ENCODE measurements at regions not wholly inside any gene's neighbourhood (a gene's known extent, or its start where the extent isn't known, plus 50 kb on each side); places are given as distances from the start of the nearest gene placed in this dataset.
A peak's percentile ranks its signal among the peaks of the same experiment; 100 is the strongest.

DNA sequence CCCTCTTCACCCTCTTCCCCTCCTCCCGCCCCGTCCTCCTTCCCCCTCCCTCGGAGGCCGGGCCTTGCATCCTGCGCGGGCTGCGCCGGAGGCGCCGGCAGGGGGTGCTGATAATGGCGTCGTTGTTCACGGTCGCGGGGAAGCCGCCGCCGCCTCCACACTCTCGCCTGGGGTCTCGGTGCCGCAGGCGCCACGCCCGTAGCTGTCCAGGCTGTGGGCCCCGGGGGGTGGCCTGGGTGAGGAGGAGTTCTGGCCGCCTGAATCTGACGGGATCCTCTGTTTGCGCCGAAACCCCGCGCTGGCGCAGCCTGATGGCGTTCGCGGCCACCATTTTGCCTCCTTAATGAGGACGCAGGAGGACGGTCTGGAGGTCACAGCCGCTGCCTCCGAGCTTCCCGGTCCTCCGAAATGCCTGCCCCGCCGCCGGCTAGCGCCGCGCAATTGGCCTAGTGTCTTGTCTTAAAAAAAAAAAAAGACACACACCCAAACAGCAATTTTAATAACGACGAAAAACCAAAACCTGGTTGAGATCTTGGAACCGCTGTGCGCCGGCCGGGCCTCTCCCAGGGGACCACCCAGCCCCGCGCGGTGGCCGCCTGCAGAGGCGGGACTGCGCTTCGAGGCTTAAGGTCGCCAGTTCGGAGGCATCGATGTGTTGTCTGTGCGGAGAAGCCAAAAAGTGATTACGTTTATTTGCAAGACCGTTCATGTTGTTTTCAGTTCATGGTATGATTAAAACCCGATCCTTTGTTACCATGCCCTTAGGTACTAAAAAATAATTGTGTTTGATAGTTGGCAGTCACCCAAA, 106.6 kb upstream of the HNRNPU start (continued):
- TF ChIP-seq, protein P1, sequence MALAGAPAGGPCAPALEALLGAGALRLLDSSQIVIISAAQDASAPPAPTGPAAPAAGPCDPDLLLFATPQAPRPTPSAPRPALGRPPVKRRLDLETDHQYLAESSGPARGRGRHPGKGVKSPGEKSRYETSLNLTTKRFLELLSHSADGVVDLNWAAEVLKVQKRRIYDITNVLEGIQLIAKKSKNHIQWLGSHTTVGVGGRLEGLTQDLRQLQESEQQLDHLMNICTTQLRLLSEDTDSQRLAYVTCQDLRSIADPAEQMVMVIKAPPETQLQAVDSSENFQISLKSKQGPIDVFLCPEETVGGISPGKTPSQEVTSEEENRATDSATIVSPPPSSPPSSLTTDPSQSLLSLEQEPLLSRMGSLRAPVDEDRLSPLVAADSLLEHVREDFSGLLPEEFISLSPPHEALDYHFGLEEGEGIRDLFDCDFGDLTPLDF (CRISPR knock-in tag; IDR thresholded peaks at IDR 0.05), result no peak
- TF ChIP-seq, protein P2, sequence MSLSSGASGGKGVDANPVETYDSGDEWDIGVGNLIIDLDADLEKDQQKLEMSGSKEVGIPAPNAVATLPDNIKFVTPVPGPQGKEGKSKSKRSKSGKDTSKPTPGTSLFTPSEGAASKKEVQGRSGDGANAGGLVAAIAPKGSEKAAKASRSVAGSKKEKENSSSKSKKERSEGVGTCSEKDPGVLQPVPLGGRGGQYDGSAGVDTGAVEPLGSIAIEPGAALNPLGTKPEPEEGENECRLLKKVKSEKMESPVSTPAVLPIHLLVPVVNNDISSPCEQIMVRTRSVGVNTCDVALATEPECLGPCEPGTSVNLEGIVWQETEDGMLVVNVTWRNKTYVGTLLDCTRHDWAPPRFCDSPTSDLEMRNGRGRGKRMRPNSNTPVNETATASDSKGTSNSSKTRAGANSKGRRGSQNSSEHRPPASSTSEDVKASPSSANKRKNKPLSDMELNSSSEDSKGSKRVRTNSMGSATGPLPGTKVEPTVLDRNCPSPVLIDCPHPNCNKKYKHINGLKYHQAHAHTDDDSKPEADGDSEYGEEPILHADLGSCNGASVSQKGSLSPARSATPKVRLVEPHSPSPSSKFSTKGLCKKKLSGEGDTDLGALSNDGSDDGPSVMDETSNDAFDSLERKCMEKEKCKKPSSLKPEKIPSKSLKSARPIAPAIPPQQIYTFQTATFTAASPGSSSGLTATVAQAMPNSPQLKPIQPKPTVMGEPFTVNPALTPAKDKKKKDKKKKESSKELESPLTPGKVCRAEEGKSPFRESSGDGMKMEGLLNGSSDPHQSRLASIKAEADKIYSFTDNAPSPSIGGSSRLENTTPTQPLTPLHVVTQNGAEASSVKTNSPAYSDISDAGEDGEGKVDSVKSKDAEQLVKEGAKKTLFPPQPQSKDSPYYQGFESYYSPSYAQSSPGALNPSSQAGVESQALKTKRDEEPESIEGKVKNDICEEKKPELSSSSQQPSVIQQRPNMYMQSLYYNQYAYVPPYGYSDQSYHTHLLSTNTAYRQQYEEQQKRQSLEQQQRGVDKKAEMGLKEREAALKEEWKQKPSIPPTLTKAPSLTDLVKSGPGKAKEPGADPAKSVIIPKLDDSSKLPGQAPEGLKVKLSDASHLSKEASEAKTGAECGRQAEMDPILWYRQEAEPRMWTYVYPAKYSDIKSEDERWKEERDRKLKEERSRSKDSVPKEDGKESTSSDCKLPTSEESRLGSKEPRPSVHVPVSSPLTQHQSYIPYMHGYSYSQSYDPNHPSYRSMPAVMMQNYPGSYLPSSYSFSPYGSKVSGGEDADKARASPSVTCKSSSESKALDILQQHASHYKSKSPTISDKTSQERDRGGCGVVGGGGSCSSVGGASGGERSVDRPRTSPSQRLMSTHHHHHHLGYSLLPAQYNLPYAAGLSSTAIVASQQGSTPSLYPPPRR (CRISPR knock-in tag; IDR thresholded peaks at IDR 0.05; ENCODE audit: borderline replicate concordance), result 0 out of 2 replicates have a peak, but pooled peaks have one; percentile 21
- TF ChIP-seq SAP30 (IDR thresholded peaks at IDR 0.05; ENCODE audit: borderline replicate concordance, insufficient read depth, low read depth, low read length, poor library complexity, severe bottlenecking), result peak; percentile 74
- TF ChIP-seq, protein P3, sequence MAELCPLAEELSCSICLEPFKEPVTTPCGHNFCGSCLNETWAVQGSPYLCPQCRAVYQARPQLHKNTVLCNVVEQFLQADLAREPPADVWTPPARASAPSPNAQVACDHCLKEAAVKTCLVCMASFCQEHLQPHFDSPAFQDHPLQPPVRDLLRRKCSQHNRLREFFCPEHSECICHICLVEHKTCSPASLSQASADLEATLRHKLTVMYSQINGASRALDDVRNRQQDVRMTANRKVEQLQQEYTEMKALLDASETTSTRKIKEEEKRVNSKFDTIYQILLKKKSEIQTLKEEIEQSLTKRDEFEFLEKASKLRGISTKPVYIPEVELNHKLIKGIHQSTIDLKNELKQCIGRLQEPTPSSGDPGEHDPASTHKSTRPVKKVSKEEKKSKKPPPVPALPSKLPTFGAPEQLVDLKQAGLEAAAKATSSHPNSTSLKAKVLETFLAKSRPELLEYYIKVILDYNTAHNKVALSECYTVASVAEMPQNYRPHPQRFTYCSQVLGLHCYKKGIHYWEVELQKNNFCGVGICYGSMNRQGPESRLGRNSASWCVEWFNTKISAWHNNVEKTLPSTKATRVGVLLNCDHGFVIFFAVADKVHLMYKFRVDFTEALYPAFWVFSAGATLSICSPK (IDR thresholded peaks at IDR 0.05; ENCODE audit: borderline replicate concordance), result no peak
- no peak for TF ChIP-seq JUNB (CRISPR knock-in tag; conservative IDR thresholded peaks at IDR 0.05)
- peak; percentile 79; the same call in 1 of the 2 replicates for TF ChIP-seq GTF2F1 (IDR thresholded peaks at IDR 0.05; ENCODE audit: low read depth, low read length)
- TF ChIP-seq, protein P4, sequence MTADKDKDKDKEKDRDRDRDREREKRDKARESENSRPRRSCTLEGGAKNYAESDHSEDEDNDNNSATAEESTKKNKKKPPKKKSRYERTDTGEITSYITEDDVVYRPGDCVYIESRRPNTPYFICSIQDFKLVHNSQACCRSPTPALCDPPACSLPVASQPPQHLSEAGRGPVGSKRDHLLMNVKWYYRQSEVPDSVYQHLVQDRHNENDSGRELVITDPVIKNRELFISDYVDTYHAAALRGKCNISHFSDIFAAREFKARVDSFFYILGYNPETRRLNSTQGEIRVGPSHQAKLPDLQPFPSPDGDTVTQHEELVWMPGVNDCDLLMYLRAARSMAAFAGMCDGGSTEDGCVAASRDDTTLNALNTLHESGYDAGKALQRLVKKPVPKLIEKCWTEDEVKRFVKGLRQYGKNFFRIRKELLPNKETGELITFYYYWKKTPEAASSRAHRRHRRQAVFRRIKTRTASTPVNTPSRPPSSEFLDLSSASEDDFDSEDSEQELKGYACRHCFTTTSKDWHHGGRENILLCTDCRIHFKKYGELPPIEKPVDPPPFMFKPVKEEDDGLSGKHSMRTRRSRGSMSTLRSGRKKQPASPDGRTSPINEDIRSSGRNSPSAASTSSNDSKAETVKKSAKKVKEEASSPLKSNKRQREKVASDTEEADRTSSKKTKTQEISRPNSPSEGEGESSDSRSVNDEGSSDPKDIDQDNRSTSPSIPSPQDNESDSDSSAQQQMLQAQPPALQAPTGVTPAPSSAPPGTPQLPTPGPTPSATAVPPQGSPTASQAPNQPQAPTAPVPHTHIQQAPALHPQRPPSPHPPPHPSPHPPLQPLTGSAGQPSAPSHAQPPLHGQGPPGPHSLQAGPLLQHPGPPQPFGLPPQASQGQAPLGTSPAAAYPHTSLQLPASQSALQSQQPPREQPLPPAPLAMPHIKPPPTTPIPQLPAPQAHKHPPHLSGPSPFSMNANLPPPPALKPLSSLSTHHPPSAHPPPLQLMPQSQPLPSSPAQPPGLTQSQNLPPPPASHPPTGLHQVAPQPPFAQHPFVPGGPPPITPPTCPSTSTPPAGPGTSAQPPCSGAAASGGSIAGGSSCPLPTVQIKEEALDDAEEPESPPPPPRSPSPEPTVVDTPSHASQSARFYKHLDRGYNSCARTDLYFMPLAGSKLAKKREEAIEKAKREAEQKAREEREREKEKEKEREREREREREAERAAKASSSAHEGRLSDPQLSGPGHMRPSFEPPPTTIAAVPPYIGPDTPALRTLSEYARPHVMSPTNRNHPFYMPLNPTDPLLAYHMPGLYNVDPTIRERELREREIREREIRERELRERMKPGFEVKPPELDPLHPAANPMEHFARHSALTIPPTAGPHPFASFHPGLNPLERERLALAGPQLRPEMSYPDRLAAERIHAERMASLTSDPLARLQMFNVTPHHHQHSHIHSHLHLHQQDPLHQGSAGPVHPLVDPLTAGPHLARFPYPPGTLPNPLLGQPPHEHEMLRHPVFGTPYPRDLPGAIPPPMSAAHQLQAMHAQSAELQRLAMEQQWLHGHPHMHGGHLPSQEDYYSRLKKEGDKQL (CRISPR knock-in tag; IDR thresholded peaks at IDR 0.05; ENCODE audit: borderline replicate concordance), result no peak
- TF ChIP-seq HNRNPUL1 (IDR thresholded peaks at IDR 0.05; ENCODE audit: low read length), result no peak
- peak; percentile 93 for TF ChIP-seq TAF1 (IDR thresholded peaks at IDR 0.05; ENCODE audit: control insufficient read depth, extremely low read depth, insufficient read depth, low read length, severe bottlenecking)
- TF ChIP-seq, protein P5, sequence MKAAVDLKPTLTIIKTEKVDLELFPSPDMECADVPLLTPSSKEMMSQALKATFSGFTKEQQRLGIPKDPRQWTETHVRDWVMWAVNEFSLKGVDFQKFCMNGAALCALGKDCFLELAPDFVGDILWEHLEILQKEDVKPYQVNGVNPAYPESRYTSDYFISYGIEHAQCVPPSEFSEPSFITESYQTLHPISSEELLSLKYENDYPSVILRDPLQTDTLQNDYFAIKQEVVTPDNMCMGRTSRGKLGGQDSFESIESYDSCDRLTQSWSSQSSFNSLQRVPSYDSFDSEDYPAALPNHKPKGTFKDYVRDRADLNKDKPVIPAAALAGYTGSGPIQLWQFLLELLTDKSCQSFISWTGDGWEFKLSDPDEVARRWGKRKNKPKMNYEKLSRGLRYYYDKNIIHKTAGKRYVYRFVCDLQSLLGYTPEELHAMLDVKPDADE (conservative IDR thresholded peaks at IDR 0.05; ENCODE audit: control insufficient read depth, low read depth, low read length), result no peak; the same call in 1 of the 2 replicates

Data from K562 (cell line).